ENCODE measurements at regions not wholly inside any gene's neighbourhood (a gene's known extent, or its start where the extent isn't known, plus 50 kb on each side); places are given as distances from the start of the nearest gene placed in this dataset.

- TF ChIP-seq EZH2 (IDR thresholded peaks at IDR 0.05; ENCODE audit: low read length) (no peak), CTCF (optimal IDR thresholded peaks at IDR 0.05 in 1 of 3, IDR thresholded peaks at IDR 0.05 in 1 of 3, conservative IDR thresholded peaks at IDR 0.05 in 1 of 3; ENCODE audit: extremely low read depth in 1 of 3, insufficient read depth in 2 of 3, low read length in 3 of 3) (no peak)
Measured at GRCh38 chr18:9049495-9049809, 53.0 kb upstream of the NDUFV2 start.
